Neural progenitor cell (in vitro differentiated cells): ENCODE measurements at regions not wholly inside any gene's neighbourhood (a gene's known extent, or its start where the extent isn't known, plus 50 kb on each side); places are given as distances from the start of the nearest gene placed in this dataset.

Source experiments
- EZH2 ChIP-seq: fragments of 200-600 bp; sonication (generic); IDR thresholded peaks from 2 replicates; pipeline ENCODE4 v1.6.1; 2017; ENCODE audit warnings: antibody characterized with exemption, mild to moderate bottlenecking, moderate library complexity
- EZH2phosphoT487 ChIP-seq: fragments of 200-600 bp; sonication (generic); IDR thresholded peaks from 2 replicates; pipeline ENCODE4 v1.6.1; 2017; ENCODE audit warnings: antibody characterized with exemption
- TF ChIP-seq, protein P1 (sequence below): fragments of 200-600 bp; sonication (generic); IDR thresholded peaks from 2 replicates; pipeline ENCODE4 v1.5.1; 2017; ENCODE audit warnings: antibody characterized with exemption, mild to moderate bottlenecking

DNA sequence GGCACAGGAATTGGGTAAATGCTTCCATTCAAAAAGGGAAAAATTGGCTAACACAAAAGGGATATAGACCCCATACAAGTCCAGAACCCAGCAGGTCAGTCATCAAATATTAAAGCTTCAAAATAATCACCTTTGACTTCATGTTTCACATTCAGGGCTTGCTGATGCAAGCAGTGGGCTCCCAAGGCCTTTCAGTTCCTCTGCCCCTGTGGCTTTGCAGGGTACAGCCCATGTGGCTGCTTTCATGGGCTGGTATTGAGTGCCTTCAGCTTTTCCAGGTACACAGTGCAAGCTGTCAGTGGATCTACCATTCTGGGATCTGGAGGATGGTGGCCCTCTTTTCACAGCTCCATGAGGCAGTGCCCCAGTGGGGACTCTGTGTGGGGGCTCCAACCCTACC is 253.0 kb downstream of the TECRL start:
- TF ChIP-seq, protein P1, sequence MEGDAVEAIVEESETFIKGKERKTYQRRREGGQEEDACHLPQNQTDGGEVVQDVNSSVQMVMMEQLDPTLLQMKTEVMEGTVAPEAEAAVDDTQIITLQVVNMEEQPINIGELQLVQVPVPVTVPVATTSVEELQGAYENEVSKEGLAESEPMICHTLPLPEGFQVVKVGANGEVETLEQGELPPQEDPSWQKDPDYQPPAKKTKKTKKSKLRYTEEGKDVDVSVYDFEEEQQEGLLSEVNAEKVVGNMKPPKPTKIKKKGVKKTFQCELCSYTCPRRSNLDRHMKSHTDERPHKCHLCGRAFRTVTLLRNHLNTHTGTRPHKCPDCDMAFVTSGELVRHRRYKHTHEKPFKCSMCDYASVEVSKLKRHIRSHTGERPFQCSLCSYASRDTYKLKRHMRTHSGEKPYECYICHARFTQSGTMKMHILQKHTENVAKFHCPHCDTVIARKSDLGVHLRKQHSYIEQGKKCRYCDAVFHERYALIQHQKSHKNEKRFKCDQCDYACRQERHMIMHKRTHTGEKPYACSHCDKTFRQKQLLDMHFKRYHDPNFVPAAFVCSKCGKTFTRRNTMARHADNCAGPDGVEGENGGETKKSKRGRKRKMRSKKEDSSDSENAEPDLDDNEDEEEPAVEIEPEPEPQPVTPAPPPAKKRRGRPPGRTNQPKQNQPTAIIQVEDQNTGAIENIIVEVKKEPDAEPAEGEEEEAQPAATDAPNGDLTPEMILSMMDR: no peak
- TF ChIP-seq EZH2: no peak
- no peak for TF ChIP-seq EZH2phosphoT487
